DND-41 (cell line): ENCODE measurements at regions not wholly inside any gene's neighbourhood (a gene's known extent, or its start where the extent isn't known, plus 50 kb on each side); places are given as distances from the start of the nearest gene placed in this dataset.

Experiments used
- EZH2 ChIP-seq: IDR thresholded peaks from 3 replicates; pipeline ENCODE4 v1.6.1; 2012; ENCODE audit warnings: borderline replicate concordance, low read depth, mild to moderate bottlenecking, moderate library complexity, low read length, inconsistent platforms; ENCODE audit not compliant: severe bottlenecking
- TF ChIP-seq, protein P1 (sequence below): IDR thresholded peaks from 2 replicates; pipeline ENCODE4 v1.5.1; 2012; ENCODE audit warnings: borderline replicate concordance, low read length, moderate library complexity, mild to moderate bottlenecking; ENCODE audit not compliant: poor library complexity, severe bottlenecking; ENCODE audit errors: extremely low read depth

- TF ChIP-seq, protein P1, sequence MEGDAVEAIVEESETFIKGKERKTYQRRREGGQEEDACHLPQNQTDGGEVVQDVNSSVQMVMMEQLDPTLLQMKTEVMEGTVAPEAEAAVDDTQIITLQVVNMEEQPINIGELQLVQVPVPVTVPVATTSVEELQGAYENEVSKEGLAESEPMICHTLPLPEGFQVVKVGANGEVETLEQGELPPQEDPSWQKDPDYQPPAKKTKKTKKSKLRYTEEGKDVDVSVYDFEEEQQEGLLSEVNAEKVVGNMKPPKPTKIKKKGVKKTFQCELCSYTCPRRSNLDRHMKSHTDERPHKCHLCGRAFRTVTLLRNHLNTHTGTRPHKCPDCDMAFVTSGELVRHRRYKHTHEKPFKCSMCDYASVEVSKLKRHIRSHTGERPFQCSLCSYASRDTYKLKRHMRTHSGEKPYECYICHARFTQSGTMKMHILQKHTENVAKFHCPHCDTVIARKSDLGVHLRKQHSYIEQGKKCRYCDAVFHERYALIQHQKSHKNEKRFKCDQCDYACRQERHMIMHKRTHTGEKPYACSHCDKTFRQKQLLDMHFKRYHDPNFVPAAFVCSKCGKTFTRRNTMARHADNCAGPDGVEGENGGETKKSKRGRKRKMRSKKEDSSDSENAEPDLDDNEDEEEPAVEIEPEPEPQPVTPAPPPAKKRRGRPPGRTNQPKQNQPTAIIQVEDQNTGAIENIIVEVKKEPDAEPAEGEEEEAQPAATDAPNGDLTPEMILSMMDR, result no peak
- no peak for TF ChIP-seq EZH2
These were observed 668.5 kb downstream of the NCAM2 start for GRCh38 chr21:21666689-21667088.
